ENCODE measurements at regions not wholly inside any gene's neighbourhood (a gene's known extent, or its start where the extent isn't known, plus 50 kb on each side); places are given as distances from the start of the nearest gene placed in this dataset.

GRCh38 chr5:168153876-168154270 lies 137.6 kb upstream of the WWC1 start:
- no peak overlapping the region for H3K4me2 ChIP-seq (ENCODE audit: insufficient read depth, low read length)
- no peaks in the 10 kb centered on the region for H3K79me2 ChIP-seq (ENCODE audit: insufficient read depth, low read length)
- no peaks in the 10 kb centered on the region for H3K9me3 ChIP-seq (ENCODE audit: low read depth, low read length)
- no peaks in the 10 kb centered on the region for H3K27me3 ChIP-seq (ENCODE audit: insufficient read depth, low read length)
- H3K27ac ChIP-seq (ENCODE audit: low read depth, low read length) = no peak overlapping the region
- no peaks in the 10 kb centered on the region for H4K20me1 ChIP-seq (ENCODE audit: insufficient read depth, low read length)
- no peak overlapping the region for H3K4me3 ChIP-seq (ENCODE audit: insufficient read depth, low read length)
- H2AFZ ChIP-seq (ENCODE audit: low read length) = no peak overlapping the region
- TF ChIP-seq, protein P1, sequence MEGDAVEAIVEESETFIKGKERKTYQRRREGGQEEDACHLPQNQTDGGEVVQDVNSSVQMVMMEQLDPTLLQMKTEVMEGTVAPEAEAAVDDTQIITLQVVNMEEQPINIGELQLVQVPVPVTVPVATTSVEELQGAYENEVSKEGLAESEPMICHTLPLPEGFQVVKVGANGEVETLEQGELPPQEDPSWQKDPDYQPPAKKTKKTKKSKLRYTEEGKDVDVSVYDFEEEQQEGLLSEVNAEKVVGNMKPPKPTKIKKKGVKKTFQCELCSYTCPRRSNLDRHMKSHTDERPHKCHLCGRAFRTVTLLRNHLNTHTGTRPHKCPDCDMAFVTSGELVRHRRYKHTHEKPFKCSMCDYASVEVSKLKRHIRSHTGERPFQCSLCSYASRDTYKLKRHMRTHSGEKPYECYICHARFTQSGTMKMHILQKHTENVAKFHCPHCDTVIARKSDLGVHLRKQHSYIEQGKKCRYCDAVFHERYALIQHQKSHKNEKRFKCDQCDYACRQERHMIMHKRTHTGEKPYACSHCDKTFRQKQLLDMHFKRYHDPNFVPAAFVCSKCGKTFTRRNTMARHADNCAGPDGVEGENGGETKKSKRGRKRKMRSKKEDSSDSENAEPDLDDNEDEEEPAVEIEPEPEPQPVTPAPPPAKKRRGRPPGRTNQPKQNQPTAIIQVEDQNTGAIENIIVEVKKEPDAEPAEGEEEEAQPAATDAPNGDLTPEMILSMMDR (IDR thresholded peaks at IDR 0.05; ENCODE audit: extremely low read depth, low read depth, low read length) = no peak
- no peaks in the 10 kb centered on the region for H3K4me1 ChIP-seq (ENCODE audit: insufficient read depth, low read length)
- no peaks in the 10 kb centered on the region for H3K36me3 ChIP-seq (ENCODE audit: insufficient read depth, low read length)
- DNase-seq (ENCODE audit: insufficient read length, low spot score, missing footprints) = no peak

DNA sequence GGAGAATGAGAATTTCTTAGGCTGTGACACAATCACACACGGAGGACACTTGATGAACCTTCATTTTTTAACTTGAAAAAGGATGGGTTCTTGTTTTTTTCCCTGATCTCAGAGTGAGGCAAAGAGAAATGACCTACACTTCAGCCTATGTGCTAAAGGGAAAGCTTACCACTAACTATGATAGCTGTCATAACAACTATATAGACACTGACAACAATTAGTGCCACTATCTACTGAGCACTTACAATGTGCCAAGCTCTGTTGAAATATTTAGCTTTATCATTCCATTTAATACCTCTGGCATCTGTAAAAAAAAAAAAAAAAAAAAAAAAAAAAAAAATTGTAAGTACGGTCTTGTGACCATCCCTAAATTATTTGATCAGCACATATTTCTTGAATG lies 135.9 kb upstream of the WWC1 start:
- Histone ChIP-seq H4K20me1 (ENCODE audit: insufficient read depth, low read length) (no peaks in the 10 kb centered on the region), H2AFZ (ENCODE audit: low read length) (no peak overlapping the region), H3K4me2 (ENCODE audit: insufficient read depth, low read length) (no peak overlapping the region), H3K9me3 (ENCODE audit: low read depth, low read length) (no peaks in the 10 kb centered on the region), H3K4me1 (ENCODE audit: insufficient read depth, low read length) (no peaks in the 10 kb centered on the region), H3K27ac (ENCODE audit: low read depth, low read length) (no peak overlapping the region), H3K27me3 (ENCODE audit: insufficient read depth, low read length) (peaks cover 4% of the 10 kb centered on the region), H3K4me3 (ENCODE audit: insufficient read depth, low read length) (no peak overlapping the region), H3K36me3 (ENCODE audit: insufficient read depth, low read length) (no peaks in the 10 kb centered on the region), H3K79me2 (ENCODE audit: insufficient read depth, low read length) (no peaks in the 10 kb centered on the region)
- TF ChIP-seq, protein P1 (IDR thresholded peaks at IDR 0.05; ENCODE audit: extremely low read depth, low read depth, low read length) = no peak
- no peak for DNase-seq (ENCODE audit: insufficient read length, low spot score, missing footprints)

- Histone ChIP-seq H2AFZ (ENCODE audit: low read length) (no peak overlapping the region), H3K36me3 (ENCODE audit: insufficient read depth, low read length) (no peaks in the 10 kb centered on the region), H3K4me1 (ENCODE audit: insufficient read depth, low read length) (no peaks in the 10 kb centered on the region), H3K4me2 (ENCODE audit: insufficient read depth, low read length) (no peak overlapping the region), H3K79me2 (ENCODE audit: insufficient read depth, low read length) (no peaks in the 10 kb centered on the region), H4K20me1 (ENCODE audit: insufficient read depth, low read length) (no peaks in the 10 kb centered on the region), H3K4me3 (ENCODE audit: insufficient read depth, low read length) (no peak overlapping the region), H3K27me3 (ENCODE audit: insufficient read depth, low read length) (peaks cover 4% of the 10 kb centered on the region), H3K27ac (ENCODE audit: low read depth, low read length) (no peak overlapping the region), H3K9me3 (ENCODE audit: low read depth, low read length) (no peaks in the 10 kb centered on the region)
- TF ChIP-seq, protein P1 (IDR thresholded peaks at IDR 0.05; ENCODE audit: extremely low read depth, low read depth, low read length) = no peak
- DNase-seq (ENCODE audit: insufficient read length, low spot score, missing footprints) = no peak
These were observed 135.3 kb upstream of the WWC1 start for GRCh38 chr5:168156170-168156569.

GRCh38 chr5:168157141-168157540 lies 134.3 kb upstream of the WWC1 start:
- Histone ChIP-seq H3K4me3 (ENCODE audit: insufficient read depth, low read length) (no peak overlapping the region), H3K9me3 (ENCODE audit: low read depth, low read length) (no peaks in the 10 kb centered on the region), H2AFZ (ENCODE audit: low read length) (no peak overlapping the region), H4K20me1 (ENCODE audit: insufficient read depth, low read length) (no peaks in the 10 kb centered on the region), H3K79me2 (ENCODE audit: insufficient read depth, low read length) (no peaks in the 10 kb centered on the region), H3K27me3 (ENCODE audit: insufficient read depth, low read length) (peaks cover 4% of the 10 kb centered on the region), H3K27ac (ENCODE audit: low read depth, low read length) (no peak overlapping the region), H3K4me2 (ENCODE audit: insufficient read depth, low read length) (no peak overlapping the region), H3K36me3 (ENCODE audit: insufficient read depth, low read length) (no peaks in the 10 kb centered on the region), H3K4me1 (ENCODE audit: insufficient read depth, low read length) (no peaks in the 10 kb centered on the region)
- TF ChIP-seq, protein P1 (IDR thresholded peaks at IDR 0.05; ENCODE audit: extremely low read depth, low read depth, low read length) = no peak
- no peak for DNase-seq (ENCODE audit: insufficient read length, low spot score, missing footprints)
